DOHH2 (cell line): ENCODE measurements at regions not wholly inside any gene's neighbourhood (a gene's known extent, or its start where the extent isn't known, plus 50 kb on each side); places are given as distances from the start of the nearest gene placed in this dataset.

Source experiments
- CTCF ChIP-seq: fragments of 200-600 bp; sonication (generic); IDR thresholded peaks from one replicate; pipeline ENCODE4 v1.5.1; 2014; ENCODE audit warnings: antibody characterized with exemption, mild to moderate bottlenecking, low read depth, low read length; ENCODE audit not compliant: poor library complexity, severe bottlenecking
- EZH2phosphoT487 ChIP-seq: fragments of 200-600 bp; sonication (generic); IDR thresholded peaks from 2 replicates; pipeline ENCODE4 v1.6.1; 2017; ENCODE audit warnings: borderline replicate concordance, mild to moderate bottlenecking, antibody characterized with exemption, low read length, moderate library complexity, mixed read lengths

- no peak for TF ChIP-seq EZH2phosphoT487
- no peak for TF ChIP-seq CTCF
Observed at GRCh38 chr2:167708998-167709397, 538.4 kb downstream of the STK39 start.
